Stimulated activated CD8-positive, alpha-beta memory T cell treated with anti-CD3 and anti-CD28 coated beads, Interleukin-2, amount 100 ng/mL, for 48 hours (primary cell): ENCODE measurements at regions not wholly inside any gene's neighbourhood (a gene's known extent, or its start where the extent isn't known, plus 50 kb on each side); places are given as distances from the start of the nearest gene placed in this dataset.

Experiments used
- DNase-seq, 2 donors: peaks; one replicate each; pipeline ENCODE4 v3.0.0-alpha.2; 2020; ENCODE audit warnings: low read depth in 2 of 2

GRCh38 chr21:41671212-41671762 lies 95.6 kb downstream of the RIPK4 start:
- no peak for DNase-seq

GRCh38 chr21:41670056-41670805 lies 96.6 kb downstream of the RIPK4 start:
- DNase-seq, result no peak

GRCh38 chr21:41669533-41669830 lies 97.4 kb downstream of the RIPK4 start:
- no peak for DNase-seq

GRCh38 chr21:41668686-41669532 lies 97.9 kb downstream of the RIPK4 start:
- DNase-seq, result no peak

GRCh38 chr21:41668051-41668541 lies 98.8 kb downstream of the RIPK4 start:
- DNase-seq, result no peak

- DNase-seq, result no peak
Observed at GRCh38 chr21:41667136-41667535, 99.7 kb downstream of the RIPK4 start.

- DNase-seq, result no peak
Observed at GRCh38 chr21:41666641-41667081, 100.2 kb downstream of the RIPK4 start.

- no peak for DNase-seq
Observed at GRCh38 chr21:41665766-41666595, 100.9 kb downstream of the RIPK4 start.

- DNase-seq, result no peak
Observed at GRCh38 chr21:41664881-41665765, 101.7 kb downstream of the RIPK4 start.

GRCh38 chr21:41663805-41664788 lies 102.8 kb downstream of the RIPK4 start:
- no peak for DNase-seq

GRCh38 chr21:41662761-41663160 lies 104.1 kb downstream of the RIPK4 start:
- DNase-seq, result no peak

GRCh38 chr21:41662161-41662560 lies 104.7 kb downstream of the RIPK4 start:
- no peak for DNase-seq

GRCh38 chr21:41660748-41661147 lies 106.1 kb downstream of the RIPK4 start:
- DNase-seq, result no peak

- DNase-seq, result no peak
Observed at GRCh38 chr21:41659791-41660560, 106.9 kb downstream of the RIPK4 start.

- no peak for DNase-seq
Observed at GRCh38 chr21:41656946-41657525, 109.8 kb downstream of the RIPK4 start.

GRCh38 chr21:41655259-41655658 lies 111.6 kb downstream of the RIPK4 start:
- DNase-seq, result no peak

GRCh38 chr21:41653954-41654491 lies 112.8 kb downstream of the RIPK4 start:
- DNase-seq, result no peak
